Hippocampal formation (tissue), 2 donors: ENCODE measurements at regions not wholly inside any gene's neighbourhood (a gene's known extent, or its start where the extent isn't known, plus 50 kb on each side); places are given as distances from the start of the nearest gene placed in this dataset.
"Not testable (repeated sequence)": the region's sequence is repeated elsewhere in the genome, so short reads cannot be mapped to it uniquely, and the experiment has no call there.

ENCODE experiments used
- DNase-seq, 2 donors: peaks; one replicate each; lab custom pipeline; 2025; lab: John Stamatoyannopoulos, UW

DNA sequence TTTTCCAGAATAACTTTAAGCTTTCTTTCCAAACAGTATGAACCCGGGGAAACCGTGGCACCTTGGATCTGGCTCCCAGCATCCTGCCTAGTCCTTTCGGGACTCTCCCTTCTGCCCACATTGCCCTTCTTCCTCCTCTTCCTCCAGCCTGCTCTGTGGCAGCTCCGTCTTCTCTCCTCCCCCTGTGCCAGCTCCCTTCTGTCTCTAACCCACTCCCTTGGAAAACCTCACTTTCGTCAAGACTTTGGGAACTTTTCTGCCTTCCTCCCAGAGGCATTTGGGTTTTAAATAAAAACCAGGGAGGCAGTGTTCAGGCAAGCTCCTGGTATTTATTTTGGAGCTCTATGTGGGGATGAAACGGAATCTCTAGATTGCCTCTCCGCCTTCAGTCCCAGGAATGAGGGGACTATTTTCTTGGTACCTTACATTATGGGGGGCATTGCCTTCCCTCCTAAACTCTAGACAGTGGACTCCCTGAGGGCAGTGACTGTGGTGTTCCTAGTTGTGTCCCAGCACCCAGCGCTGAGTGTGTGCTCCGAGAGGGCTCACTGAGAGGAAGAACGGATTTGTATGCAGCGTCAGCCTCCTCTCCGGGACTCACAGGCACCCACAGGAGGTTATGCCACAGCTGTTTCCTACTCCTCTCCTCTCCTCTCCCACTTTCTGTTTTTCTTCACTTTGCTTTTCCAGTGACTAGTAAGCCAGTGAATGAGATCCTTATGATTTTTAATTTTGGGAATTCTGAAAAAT lies 105.4 kb upstream of the MRPS22 start:
- no peak for DNase-seq

DNA sequence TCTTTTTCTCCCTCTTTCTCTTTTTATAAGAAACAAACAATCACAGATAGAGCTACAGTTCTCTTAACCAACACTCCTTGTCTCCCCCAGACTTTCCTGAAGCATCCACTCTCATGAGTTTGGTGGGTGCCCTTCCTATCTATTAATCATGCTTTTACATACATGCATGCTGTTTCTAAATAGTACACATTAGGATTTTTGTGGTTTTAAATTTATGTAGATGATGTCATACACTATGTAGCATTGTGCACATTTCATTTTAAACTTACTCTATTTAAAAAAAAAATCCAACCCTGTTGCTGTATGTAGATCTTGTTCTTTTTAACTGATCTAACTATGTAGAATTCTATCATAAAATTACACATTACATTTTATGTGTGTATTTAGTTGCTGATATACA lies 104.3 kb upstream of the MRPS22 start:
- DNase-seq, result no peak

DNA sequence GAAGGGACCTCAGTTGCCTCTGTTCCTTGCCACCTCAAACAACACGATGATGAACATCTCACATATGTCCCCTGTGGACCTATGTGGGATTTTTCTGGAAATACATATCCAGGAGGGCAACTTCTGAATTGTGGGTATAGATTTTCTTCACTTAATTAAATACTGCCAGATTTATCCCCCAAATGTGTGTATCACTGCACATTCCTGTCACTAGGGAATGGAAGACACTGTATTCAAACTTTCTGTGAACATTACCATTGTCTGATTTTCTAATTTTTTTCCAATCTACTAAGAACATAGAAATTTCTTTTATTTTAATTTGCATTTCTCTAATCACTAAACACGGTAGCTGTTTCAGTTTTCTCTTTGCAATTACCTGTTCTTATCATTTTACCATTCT lies 102.0 kb upstream of the MRPS22 start:
- no peak for DNase-seq

DNA sequence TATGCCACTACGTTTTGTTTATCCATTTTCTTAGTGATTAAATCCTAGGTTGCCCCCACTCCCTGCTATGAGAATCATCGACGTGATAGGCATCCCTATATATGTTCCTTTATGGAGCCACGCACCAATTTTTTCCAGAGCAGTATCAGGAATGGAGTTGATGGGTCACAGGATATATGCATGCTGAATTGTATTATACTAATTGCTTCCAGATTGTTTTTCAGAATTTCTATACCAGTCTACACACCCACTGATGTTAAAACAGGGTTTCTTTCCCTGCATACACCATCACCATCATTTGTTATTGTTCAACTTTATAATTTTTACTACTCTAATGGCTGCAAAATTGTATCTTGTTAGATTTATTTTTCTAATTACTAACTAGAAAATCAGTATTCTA lies 100.1 kb upstream of the MRPS22 start:
- DNase-seq, result no peak

DNA sequence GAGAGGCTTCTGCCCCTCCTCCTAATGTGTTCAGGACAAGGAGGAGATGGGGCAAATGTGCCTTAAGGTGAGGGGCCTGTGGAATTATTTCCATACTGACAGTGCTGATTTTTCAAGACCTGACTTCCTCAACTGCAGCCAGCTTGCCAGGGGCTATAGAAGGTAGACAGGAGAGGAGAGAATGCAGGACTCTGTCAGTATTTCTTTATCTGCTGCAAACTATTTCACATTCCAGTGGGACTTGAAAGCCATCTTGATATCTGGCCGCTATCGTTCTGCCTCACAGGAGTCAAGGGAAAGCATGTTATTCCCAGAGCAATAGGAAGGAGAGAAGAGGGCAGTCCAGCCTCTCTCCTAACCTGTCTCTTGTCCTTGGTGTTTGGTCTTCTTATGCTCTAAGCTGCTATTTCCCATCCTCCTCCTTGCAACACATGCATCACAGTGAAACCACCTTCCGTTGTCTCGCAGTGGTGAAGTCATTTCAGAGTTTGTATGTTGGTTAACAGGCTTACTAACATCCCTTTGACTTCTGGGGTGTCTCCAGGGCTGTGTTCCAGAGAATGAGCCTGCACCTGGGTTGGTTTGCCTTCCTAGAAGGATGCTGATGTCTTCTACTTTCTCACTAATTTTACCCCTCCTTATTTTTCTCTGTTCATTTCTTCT lies 95.1 kb upstream of the MRPS22 start:
- no peak for DNase-seq

DNA sequence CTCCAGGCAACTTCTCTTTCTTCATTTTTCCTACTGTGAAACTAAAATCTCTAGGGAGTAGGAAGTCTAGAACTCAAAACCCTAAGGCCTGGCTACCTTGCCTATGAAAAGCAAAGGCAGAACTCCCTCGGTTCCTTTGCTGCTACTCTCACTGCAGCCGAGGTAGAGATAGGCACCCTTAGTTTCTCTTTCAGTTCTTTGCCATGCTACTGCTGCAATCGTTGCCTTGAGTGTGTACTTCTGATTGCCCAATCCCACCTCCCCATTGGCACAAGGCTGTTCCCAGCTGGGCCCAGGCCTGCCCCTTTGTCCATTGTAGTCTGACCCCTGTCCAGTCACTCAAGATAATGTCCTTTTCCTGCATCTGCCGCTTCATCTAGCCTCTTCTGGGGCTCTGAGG lies 92.3 kb upstream of the MRPS22 start:
- DNase-seq, result no peak

DNA sequence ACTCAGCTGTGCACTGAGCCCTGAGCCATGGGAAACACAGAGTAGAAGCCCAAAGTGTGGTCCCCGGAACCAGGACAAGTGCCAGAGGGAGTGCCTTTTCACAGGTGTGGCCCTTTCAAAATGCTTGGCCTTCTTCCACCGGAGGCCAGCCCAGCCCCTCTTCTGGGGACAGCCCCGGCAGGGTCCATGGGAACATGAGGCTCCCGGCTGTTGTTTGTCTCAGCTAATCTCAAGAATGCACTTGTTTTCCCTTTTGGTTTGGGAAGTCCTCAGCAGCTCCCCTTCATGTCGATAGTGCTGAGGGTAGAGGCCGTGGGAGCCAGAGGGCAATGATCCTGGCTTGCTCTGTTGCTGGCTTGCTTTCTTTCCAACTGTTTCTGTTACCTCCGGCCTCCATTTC lies 91.1 kb upstream of the MRPS22 start:
- DNase-seq, result no peak

DNA sequence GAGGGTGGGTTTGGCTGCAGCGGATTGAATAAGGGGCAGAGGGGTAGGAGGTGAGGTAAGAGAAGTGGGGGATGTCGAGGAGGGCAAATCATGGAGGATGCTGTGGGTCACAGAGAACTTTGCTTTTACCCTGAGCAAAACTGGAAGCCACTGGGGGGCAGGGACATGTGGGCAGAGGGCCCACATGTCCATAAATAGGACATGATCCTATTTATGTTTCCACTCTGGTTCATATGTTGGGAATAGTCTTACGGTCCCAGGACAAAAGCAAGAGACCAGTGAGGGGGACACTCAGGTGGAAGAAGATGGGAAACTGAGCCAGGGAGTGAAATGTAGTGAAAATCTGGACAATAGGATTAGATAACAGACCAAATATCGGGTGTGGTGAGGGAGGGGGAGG lies 85.5 kb upstream of the MRPS22 start:
- no peak for DNase-seq

DNA sequence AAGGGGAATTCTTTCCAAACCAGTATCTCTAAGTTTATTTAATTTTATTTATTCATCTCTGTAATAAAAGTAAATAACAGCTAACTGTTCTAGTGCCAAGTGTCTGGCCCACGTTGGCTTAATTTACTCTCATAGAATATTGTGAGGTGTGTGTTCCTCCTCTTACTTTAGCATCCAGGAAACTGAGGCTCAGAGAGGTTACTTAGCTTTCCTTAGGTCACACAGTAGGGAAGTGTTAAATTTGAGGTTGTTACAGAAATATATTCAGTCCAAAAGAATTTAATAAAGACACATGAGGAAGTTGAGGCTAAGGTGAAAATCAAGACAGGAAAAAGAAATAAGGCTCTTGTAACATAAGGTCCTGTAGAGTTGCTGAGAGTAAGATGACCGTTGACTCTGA lies 84.4 kb upstream of the MRPS22 start:
- DNase-seq, result no peak

DNA sequence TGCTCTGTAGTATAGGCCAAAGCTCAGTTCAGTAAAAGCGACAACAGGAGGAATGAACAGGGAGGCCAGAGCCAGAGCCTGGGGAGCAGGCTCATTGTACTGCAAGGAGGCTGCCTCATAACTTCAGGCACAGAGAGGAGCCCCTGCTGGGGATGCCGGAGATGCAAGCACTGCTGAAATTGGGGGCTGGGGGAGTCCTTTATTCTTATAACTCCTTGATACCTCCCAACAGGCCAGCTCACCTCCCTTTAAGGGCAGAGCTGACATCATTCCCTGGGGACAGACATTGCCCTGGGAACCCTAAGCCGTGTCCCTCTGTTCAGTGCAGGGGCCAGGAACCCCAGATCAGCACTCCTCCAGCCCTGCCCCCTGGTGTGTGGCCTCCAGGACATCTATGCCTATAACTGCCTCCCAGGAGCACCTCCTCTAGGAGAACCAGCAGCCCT lies 83.8 kb upstream of the MRPS22 start:
- DNase-seq, result no peak

DNA sequence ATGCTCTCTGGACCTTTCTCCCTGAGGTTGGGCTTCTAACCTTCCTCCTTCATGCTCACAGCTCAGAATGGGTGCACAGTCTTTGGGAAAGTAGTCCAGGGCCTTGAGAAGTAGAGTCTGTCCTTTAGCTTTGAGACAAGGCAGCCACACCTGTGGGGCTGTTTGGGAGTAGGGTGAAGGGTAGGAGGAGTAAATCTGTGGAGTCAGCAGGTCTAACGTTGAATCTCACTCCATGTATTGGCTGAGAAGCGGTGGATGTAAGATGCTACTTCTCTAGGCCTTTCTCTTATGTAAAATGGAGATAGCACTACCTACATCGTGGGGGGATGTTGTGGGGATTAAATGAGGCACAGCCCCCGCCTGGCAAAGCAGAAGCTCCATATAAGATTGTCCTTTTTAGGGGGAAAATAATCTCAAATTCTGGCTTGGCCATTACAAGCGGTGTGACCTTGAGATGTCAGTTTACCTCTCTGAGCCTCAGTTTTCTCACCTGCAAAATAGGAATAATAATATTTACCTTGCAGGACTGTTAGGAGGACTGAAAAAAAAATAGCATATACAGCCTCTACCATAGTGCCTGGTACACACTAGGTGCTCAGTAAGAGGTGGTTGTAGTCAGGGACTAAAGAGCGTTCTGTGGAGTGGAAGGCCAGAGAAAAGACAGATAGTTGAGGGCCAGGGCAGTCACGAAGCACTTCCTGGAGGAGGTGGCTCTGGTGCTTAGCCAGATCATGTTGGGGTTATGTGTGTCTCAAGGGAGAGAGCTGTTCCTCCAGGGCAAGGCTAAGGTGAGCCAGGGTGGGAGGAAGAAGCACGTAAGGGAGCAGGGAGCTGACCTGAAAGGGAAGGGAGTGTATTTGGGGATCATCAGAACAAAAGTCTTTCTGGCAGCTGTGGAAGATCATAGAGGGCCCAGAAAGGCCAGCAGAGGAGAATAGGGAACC lies 82.8 kb upstream of the MRPS22 start:
- no peak for DNase-seq

DNA sequence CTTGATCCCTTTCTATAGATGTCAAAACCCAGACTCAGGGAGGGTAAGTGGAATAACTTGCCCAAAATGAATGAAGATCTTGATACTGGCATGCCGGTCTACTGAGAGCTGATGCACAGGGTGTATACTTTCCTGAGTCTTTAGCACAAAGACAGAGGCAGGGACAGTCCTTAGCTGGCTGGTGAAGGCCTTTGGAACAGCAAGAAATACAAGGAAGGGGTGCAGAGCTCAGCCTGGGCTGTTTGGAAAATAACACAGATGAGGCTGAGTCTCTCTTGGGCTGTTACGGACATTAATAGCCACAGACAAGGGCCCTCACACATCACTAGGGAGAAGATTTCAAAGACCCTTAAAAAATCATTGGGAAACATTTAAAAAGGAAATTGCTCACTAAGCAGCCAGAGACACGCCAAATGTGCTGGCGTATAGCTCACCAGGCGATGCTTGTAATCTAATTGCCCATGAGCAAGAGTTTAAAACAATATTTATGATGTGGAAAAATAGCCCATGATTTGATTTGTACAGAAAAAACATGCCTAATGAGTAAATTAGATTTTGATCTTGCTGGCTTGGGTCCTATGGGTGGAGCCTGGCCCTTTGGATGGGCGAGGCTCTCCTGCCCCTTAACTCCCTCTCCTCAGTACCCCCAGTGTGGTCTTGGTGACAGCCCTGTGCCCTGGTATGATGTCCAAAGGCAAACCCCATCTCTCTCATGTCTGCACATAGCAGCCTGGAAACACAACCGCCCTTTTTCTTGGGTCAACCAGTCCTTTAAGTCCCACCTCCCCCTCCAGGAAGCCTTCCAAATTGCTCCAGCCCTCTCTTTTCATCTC lies 81.8 kb upstream of the MRPS22 start:
- no peak for DNase-seq

DNA sequence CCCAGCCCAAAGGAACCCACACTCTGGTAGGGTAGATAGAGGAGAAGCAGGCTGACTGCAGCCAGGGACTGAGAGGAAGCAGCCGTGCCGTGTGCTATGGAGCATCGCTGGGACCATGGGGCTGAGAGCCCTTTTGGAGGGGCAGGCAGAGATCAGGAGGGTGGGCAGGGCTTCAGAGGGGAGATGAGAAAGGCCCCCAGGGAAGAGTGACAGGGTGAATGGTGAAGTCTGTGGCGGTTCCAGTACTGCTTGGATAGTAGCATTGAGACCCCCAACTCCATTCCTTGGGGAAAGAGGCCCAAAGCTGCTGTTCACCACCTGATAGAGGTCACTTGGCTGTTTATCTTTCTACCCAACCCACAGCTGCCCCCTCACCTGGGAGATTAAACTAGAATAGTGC lies 80.0 kb upstream of the MRPS22 start:
- no peak for DNase-seq

DNA sequence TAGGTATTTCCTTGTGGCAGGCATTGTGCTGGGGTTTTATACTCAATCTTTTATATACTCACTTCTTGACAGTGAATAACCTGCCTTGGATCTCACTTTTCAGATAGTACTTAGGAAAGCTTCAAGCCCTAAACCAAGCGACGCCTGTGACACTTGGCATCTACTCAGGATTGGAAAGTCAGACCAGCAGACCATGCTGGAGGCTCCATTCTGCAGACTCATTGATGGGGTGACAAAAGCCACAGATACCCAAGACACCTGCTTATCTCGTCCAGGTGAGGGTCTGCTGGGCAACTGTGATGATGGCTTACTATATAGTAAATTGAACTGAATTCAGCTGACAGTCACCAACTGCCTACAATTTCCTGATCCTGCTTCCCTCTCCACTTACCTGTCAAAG lies 79.4 kb upstream of the MRPS22 start:
- DNase-seq, result no peak

DNA sequence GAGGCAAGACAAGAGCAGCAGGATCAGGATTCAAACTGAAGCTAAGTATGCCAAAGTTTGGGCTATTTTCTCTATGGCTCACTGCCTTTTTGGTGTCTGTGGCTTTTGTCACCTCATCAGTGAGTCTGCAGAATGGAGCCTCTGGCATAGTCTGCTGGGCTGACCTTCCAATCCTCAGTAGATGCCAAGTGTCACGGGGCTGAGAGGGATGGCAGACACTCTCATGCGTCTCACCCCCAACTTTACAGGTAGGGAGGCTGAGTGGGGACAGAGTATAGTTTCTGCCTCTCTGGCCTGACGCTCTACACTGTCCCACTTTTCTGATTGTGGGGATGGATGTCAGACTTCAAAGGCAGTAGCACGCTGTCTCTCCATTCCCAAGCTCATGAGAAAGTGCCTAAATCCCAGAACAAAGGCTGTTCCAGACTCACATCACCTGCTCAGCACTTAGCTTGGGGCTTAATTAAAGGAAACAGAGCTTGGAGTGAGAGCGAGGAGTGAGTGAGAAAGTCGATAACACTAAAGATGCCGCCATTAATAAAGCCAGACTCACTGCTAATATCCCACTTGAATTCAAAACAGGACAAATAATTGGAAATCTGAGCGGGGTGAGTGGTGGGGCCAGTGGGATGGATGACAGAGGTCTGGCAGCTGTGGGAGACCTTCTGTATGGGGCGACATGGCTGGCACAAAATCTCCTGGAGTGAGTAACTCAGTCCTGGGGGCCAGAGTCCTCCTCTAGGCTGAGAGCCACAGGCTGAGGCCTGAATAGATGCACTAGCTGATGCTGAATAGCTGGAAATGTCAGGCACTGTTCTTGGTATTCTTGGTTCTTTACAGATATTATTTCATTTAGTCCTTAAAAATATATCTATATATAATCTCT lies 78.4 kb upstream of the MRPS22 start:
- DNase-seq, result no peak

DNA sequence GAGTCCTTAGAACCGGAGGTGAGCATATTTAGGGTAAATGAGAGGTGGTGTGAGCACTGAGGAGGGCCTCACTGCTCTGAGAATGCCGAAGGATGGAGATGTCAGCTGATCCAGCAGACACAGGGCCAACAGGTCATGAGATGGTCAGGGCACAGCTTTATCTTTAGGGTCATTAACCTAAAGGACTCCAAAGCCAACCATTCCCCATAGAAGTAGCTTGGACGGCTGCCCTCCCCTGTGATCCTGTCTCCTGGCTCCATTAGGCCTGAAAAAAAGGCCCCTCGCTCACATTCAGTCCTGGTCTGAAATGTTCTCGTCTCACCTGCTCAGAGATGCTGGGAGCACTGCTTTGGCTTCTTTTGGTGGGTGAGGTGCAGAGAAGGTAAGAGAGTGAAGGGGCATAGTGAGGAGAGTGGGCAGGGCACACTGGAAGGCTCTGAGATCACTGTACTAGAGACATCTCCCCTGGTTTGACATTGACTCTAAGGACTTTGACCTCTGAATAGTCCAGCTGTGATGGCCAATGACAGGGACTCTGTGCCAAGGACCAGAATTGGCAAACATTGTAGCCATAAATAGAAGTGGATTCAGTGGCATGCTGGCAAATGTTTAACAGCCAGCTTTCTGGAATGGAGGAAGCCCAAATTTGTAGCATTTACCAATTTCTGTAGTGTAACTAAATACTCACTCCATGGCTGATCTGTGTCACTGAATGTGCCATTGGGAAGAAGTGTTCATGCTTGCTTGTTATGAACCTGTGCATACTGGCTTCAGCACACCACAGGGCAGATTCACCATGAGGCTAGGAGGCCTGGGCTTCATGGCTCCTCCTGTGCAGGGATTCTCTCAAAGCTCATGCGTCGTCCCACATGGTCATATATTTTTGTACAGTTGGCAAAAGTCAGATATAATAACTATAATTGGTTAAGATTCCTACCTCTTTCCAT lies 76.2 kb upstream of the MRPS22 start:
- no peak for DNase-seq

DNA sequence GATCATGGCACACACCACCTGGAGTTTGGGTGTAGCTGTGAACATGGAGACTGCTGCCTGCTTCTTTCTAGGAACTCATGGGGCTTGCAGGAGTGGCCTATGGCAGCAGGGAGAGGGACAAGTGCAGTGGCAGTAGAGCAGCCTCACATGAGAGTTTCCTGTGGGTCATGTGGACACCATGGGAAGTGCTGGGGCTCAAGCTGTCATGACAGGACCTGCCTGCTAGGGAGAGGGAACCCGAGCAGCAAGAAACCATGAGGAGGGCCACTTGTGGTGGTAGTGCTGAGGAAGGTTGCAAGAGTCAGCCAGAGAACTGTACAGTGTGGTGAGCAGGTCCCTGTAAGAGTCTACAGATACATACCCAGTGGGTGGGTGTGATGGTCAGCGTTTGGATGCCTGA lies 73.8 kb upstream of the MRPS22 start:
- DNase-seq, result no peak

DNA sequence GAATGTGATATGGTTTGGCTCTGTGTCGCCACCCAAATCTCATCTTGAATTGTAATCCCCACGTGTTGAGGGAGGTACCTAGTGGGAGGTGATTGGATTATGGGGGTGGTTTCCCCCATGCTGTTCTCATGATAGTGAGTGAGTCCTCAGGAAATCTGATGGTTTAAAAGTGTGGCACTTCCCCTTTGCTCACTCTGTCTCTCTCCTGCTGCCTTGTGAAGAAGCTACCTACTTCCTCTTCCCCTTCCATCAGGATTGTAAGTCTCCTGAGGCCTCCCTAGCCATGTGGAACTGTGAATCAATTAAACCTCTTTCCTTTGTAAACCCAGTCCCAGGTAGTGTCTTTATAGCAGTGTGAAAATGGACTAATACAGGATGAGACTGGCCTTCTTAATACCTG lies 73.2 kb upstream of the MRPS22 start:
- DNase-seq, result not testable (repeated sequence)

DNA sequence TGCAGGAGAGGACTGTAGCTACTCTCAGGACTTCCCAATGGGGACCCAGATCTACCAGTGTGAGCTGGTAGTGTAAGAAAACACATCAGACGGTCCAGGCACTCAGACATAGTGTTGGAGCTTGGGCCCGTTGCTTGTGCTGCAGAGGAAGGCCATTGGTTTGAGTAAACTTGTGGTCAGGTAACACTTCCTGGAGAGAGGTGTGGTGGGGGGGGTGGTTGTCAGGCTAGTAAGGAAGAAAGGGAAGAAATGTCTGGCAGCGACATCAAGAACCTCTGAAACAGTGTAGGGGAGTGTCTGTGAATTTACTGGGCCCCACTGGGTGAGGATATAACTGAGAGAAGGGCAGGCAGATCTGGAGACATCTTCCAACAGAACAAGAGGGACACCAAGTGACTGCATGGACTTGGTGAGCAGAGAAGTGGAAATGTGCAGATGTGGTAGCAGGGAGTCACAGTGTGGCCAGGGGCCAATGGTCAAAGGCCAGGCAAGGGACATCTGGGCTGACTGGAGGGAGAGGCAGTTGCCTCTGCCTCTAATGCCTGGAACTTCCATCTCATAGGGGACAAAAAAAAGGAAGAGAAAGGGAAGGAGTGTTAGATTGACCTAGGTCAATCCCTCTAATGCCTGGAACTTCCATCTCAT lies 63.7 kb upstream of the MRPS22 start:
- DNase-seq, result no peak
